ENCODE measurements at regions not wholly inside any gene's neighbourhood (a gene's known extent, or its start where the extent isn't known, plus 50 kb on each side); places are given as distances from the start of the nearest gene placed in this dataset.
"Not testable (repeated sequence)": the region's sequence is repeated elsewhere in the genome, so short reads cannot be mapped to it uniquely, and the experiment has no call there.

GRCh38 chr2:156001851-156002250 is 330.7 kb downstream of the NR4A2 start:
- Histone ChIP-seq H3K27ac (ENCODE audit: low read depth in 2 of 2, low read length in 2 of 2) (no peak overlapping the region), H3K9me3 (ENCODE audit: control insufficient read depth in 2 of 2, low read length in 2 of 2) (no peaks in the 10 kb centered on the region), H3K36me3 (ENCODE audit: control insufficient read depth in 2 of 2, insufficient read depth in 2 of 2, low read length in 2 of 2) (no peaks in the 10 kb centered on the region), H3K4me3 (ENCODE audit: low read length in 2 of 2) (no peak overlapping the region), H3K4me1 (ENCODE audit: control insufficient read depth in 2 of 2, insufficient read depth in 2 of 2, low read length in 2 of 2) (no peaks in the 10 kb centered on the region), H3K27me3 (ENCODE audit: control insufficient read depth in 2 of 2, insufficient read depth in 2 of 2, low read length in 2 of 2) (no peaks in the 10 kb centered on the region), H3K9ac (ENCODE audit: low read depth in 1 of 2, low read length in 2 of 2) (no peak overlapping the region)

GRCh38 chr2:155997538-155997937 is 335.0 kb downstream of the NR4A2 start:
- H3K27ac ChIP-seq (ENCODE audit: low read depth in 2 of 2, low read length in 2 of 2), result no peak overlapping the region
- H3K9ac ChIP-seq (ENCODE audit: low read depth in 1 of 2, low read length in 2 of 2), result no peak overlapping the region

GRCh38 chr2:155994315-155994714 is 338.2 kb downstream of the NR4A2 start:
- no peaks in the 10 kb centered on the region for H3K9me3 ChIP-seq (ENCODE audit: control insufficient read depth in 2 of 2, low read length in 2 of 2)
- no peak overlapping the region for H3K9ac ChIP-seq (ENCODE audit: low read depth in 1 of 2, low read length in 2 of 2)
- H3K27ac ChIP-seq (ENCODE audit: low read depth in 2 of 2, low read length in 2 of 2), result no peak overlapping the region
- no peaks in the 10 kb centered on the region for H3K27me3 ChIP-seq (ENCODE audit: control insufficient read depth in 2 of 2, insufficient read depth in 2 of 2, low read length in 2 of 2)
- H3K4me3 ChIP-seq (ENCODE audit: low read length in 2 of 2), result no peak overlapping the region
- H3K36me3 ChIP-seq (ENCODE audit: control insufficient read depth in 2 of 2, insufficient read depth in 2 of 2, low read length in 2 of 2), result no peaks in the 10 kb centered on the region
- H3K4me1 ChIP-seq (ENCODE audit: control insufficient read depth in 2 of 2, insufficient read depth in 2 of 2, low read length in 2 of 2), result no peaks in the 10 kb centered on the region

More at GRCh38 chr2:155997538-155997937, 335.0 kb downstream of the NR4A2 start:
- Histone ChIP-seq H3K27me3 (ENCODE audit: control insufficient read depth in 2 of 2, insufficient read depth in 2 of 2, low read length in 2 of 2) (no peaks in the 10 kb centered on the region), H3K4me1 (ENCODE audit: control insufficient read depth in 2 of 2, insufficient read depth in 2 of 2, low read length in 2 of 2) (no peaks in the 10 kb centered on the region), H3K36me3 (ENCODE audit: control insufficient read depth in 2 of 2, insufficient read depth in 2 of 2, low read length in 2 of 2) (no peaks in the 10 kb centered on the region), H3K4me3 (ENCODE audit: low read length in 2 of 2) (no peak overlapping the region), H3K9me3 (ENCODE audit: control insufficient read depth in 2 of 2, low read length in 2 of 2) (no peaks in the 10 kb centered on the region)

- H3K9ac ChIP-seq (ENCODE audit: low read depth in 1 of 2, low read length in 2 of 2), result no peak overlapping the region
- H3K36me3 ChIP-seq (ENCODE audit: control insufficient read depth in 2 of 2, insufficient read depth in 2 of 2, low read length in 2 of 2), result no peaks in the 10 kb centered on the region
- H3K4me3 ChIP-seq (ENCODE audit: low read length in 2 of 2), result no peak overlapping the region
- H3K9me3 ChIP-seq (ENCODE audit: control insufficient read depth in 2 of 2, low read length in 2 of 2), result peaks cover 0 to 2% of the 10 kb centered on the region in 2 donors
- no peaks in the 10 kb centered on the region for H3K27me3 ChIP-seq (ENCODE audit: control insufficient read depth in 2 of 2, insufficient read depth in 2 of 2, low read length in 2 of 2)
- H3K4me1 ChIP-seq (ENCODE audit: control insufficient read depth in 2 of 2, insufficient read depth in 2 of 2, low read length in 2 of 2), result no peaks in the 10 kb centered on the region
- no peak overlapping the region for H3K27ac ChIP-seq (ENCODE audit: low read depth in 2 of 2, low read length in 2 of 2)
Measured at GRCh38 chr2:155983845-155984244, 348.7 kb downstream of the NR4A2 start.

GRCh38 chr2:155982135-155982534 is 350.4 kb downstream of the NR4A2 start:
- H3K36me3 ChIP-seq (ENCODE audit: control insufficient read depth in 2 of 2, insufficient read depth in 2 of 2, low read length in 2 of 2), result no peaks in the 10 kb centered on the region
- peaks cover 0 to 2% of the 10 kb centered on the region in 2 donors for H3K9me3 ChIP-seq (ENCODE audit: control insufficient read depth in 2 of 2, low read length in 2 of 2)
- no peak overlapping the region for H3K27ac ChIP-seq (ENCODE audit: low read depth in 2 of 2, low read length in 2 of 2)
- no peaks in the 10 kb centered on the region for H3K4me1 ChIP-seq (ENCODE audit: control insufficient read depth in 2 of 2, insufficient read depth in 2 of 2, low read length in 2 of 2)
- H3K9ac ChIP-seq (ENCODE audit: low read depth in 1 of 2, low read length in 2 of 2), result no peak overlapping the region
- no peak overlapping the region for H3K4me3 ChIP-seq (ENCODE audit: low read length in 2 of 2)
- H3K27me3 ChIP-seq (ENCODE audit: control insufficient read depth in 2 of 2, insufficient read depth in 2 of 2, low read length in 2 of 2), result no peaks in the 10 kb centered on the region

GRCh38 chr2:155980941-155981560 is 351.5 kb downstream of the NR4A2 start:
- no peak overlapping the region for H3K4me3 ChIP-seq (ENCODE audit: low read length in 2 of 2)
- no peaks in the 10 kb centered on the region for H3K27me3 ChIP-seq (ENCODE audit: control insufficient read depth in 2 of 2, insufficient read depth in 2 of 2, low read length in 2 of 2)
- H3K4me1 ChIP-seq (ENCODE audit: control insufficient read depth in 2 of 2, insufficient read depth in 2 of 2, low read length in 2 of 2), result no peaks in the 10 kb centered on the region
- H3K9me3 ChIP-seq (ENCODE audit: control insufficient read depth in 2 of 2, low read length in 2 of 2), result peaks cover 0 to 2% of the 10 kb centered on the region in 2 donors
- H3K27ac ChIP-seq (ENCODE audit: low read depth in 2 of 2, low read length in 2 of 2), result no peak overlapping the region
- no peak overlapping the region for H3K9ac ChIP-seq (ENCODE audit: low read depth in 1 of 2, low read length in 2 of 2)
- no peaks in the 10 kb centered on the region for H3K36me3 ChIP-seq (ENCODE audit: control insufficient read depth in 2 of 2, insufficient read depth in 2 of 2, low read length in 2 of 2)

GRCh38 chr2:155975734-155976133 is 356.8 kb downstream of the NR4A2 start:
- no peaks in the 10 kb centered on the region for H3K36me3 ChIP-seq (ENCODE audit: control insufficient read depth in 2 of 2, insufficient read depth in 2 of 2, low read length in 2 of 2)
- no peak overlapping the region for H3K27ac ChIP-seq (ENCODE audit: low read depth in 2 of 2, low read length in 2 of 2)
- H3K9me3 ChIP-seq (ENCODE audit: control insufficient read depth in 2 of 2, low read length in 2 of 2), result no peaks in the 10 kb centered on the region
- H3K4me3 ChIP-seq (ENCODE audit: low read length in 2 of 2), result no peak overlapping the region
- H3K9ac ChIP-seq (ENCODE audit: low read depth in 1 of 2, low read length in 2 of 2), result no peak overlapping the region
- no peaks in the 10 kb centered on the region for H3K27me3 ChIP-seq (ENCODE audit: control insufficient read depth in 2 of 2, insufficient read depth in 2 of 2, low read length in 2 of 2)
- H3K4me1 ChIP-seq (ENCODE audit: control insufficient read depth in 2 of 2, insufficient read depth in 2 of 2, low read length in 2 of 2), result no peaks in the 10 kb centered on the region

- Histone ChIP-seq H3K9me3 (ENCODE audit: control insufficient read depth in 2 of 2, low read length in 2 of 2) (no peaks in the 10 kb centered on the region), H3K9ac (ENCODE audit: low read depth in 1 of 2, low read length in 2 of 2) (no peak overlapping the region), H3K27ac (ENCODE audit: low read depth in 2 of 2, low read length in 2 of 2) (no peak overlapping the region), H3K4me1 (ENCODE audit: control insufficient read depth in 2 of 2, insufficient read depth in 2 of 2, low read length in 2 of 2) (no peaks in the 10 kb centered on the region), H3K36me3 (ENCODE audit: control insufficient read depth in 2 of 2, insufficient read depth in 2 of 2, low read length in 2 of 2) (no peaks in the 10 kb centered on the region), H3K27me3 (ENCODE audit: control insufficient read depth in 2 of 2, insufficient read depth in 2 of 2, low read length in 2 of 2) (no peaks in the 10 kb centered on the region), H3K4me3 (ENCODE audit: low read length in 2 of 2) (no peak overlapping the region)
Measured at GRCh38 chr2:155972916-155973315, 359.6 kb downstream of the NR4A2 start.

- not testable (repeated sequence) for H3K4me1 ChIP-seq (ENCODE audit: control insufficient read depth in 2 of 2, insufficient read depth in 2 of 2, low read length in 2 of 2); H3K27ac ChIP-seq (ENCODE audit: low read depth in 2 of 2, low read length in 2 of 2); H3K9me3 ChIP-seq (ENCODE audit: control insufficient read depth in 2 of 2, low read length in 2 of 2); H3K4me3 ChIP-seq (ENCODE audit: low read length in 2 of 2); H3K27me3 ChIP-seq (ENCODE audit: control insufficient read depth in 2 of 2, insufficient read depth in 2 of 2, low read length in 2 of 2); H3K9ac ChIP-seq (ENCODE audit: low read depth in 1 of 2, low read length in 2 of 2); H3K36me3 ChIP-seq (ENCODE audit: control insufficient read depth in 2 of 2, insufficient read depth in 2 of 2, low read length in 2 of 2)
Measured at GRCh38 chr2:155966064-155966471, 366.5 kb downstream of the NR4A2 start.

GRCh38 chr2:155965415-155966063 is 367.0 kb downstream of the NR4A2 start:
- Histone ChIP-seq H3K4me3 (ENCODE audit: low read length in 2 of 2) (no peak overlapping the region), H3K9ac (ENCODE audit: low read depth in 1 of 2, low read length in 2 of 2) (no peak overlapping the region), H3K9me3 (ENCODE audit: control insufficient read depth in 2 of 2, low read length in 2 of 2) (no peaks in the 10 kb centered on the region), H3K27ac (ENCODE audit: low read depth in 2 of 2, low read length in 2 of 2) (no peak overlapping the region), H3K4me1 (ENCODE audit: control insufficient read depth in 2 of 2, insufficient read depth in 2 of 2, low read length in 2 of 2) (no peaks in the 10 kb centered on the region), H3K36me3 (ENCODE audit: control insufficient read depth in 2 of 2, insufficient read depth in 2 of 2, low read length in 2 of 2) (no peaks in the 10 kb centered on the region), H3K27me3 (ENCODE audit: control insufficient read depth in 2 of 2, insufficient read depth in 2 of 2, low read length in 2 of 2) (no peaks in the 10 kb centered on the region)

Data from mucosa of rectum (tissue), 2 donors.